AG09309 (cell line): ENCODE measurements at regions not wholly inside any gene's neighbourhood (a gene's known extent, or its start where the extent isn't known, plus 50 kb on each side); places are given as distances from the start of the nearest gene placed in this dataset.

ENCODE experiments used
- DNase-seq: peaks from one replicate; pipeline ENCODE4 v3.0.0-alpha.2; 2010; ENCODE audit warnings: low read depth
- H3K4me3 ChIP-seq: 2 replicates; pipeline ENCODE4 v1.5.1; 2011; ENCODE audit warnings: mild to moderate bottlenecking, low read depth, low read length, moderate library complexity; ENCODE audit not compliant: control insufficient read depth
- CTCF ChIP-seq: IDR thresholded peaks from 2 replicates; pipeline ENCODE4 v1.5.1; 2011; ENCODE audit warnings: mild to moderate bottlenecking, low read depth, low read length, inconsistent platforms; ENCODE audit not compliant: insufficient read depth, control insufficient read depth; ENCODE audit errors: missing control alignments

- no peak for DNase-seq
- no peak overlapping the region for H3K4me3 ChIP-seq
- TF ChIP-seq CTCF, result no peak
Measured at GRCh38 chr20:24804481-24805206, 144.4 kb upstream of the CST7 start.

- H3K4me3 ChIP-seq, result no peak overlapping the region
- no peak for TF ChIP-seq CTCF
- DNase-seq, result no peak
Measured at GRCh38 chr20:24805456-24806238, 143.4 kb upstream of the CST7 start.

GRCh38 chr20:24806705-24807676, 142.1 kb upstream of the CST7 start:
- no peak overlapping the region for H3K4me3 ChIP-seq
- no peak for TF ChIP-seq CTCF
- no peak for DNase-seq

- DNase-seq, result no peak
- no peak overlapping the region for H3K4me3 ChIP-seq
- no peak for TF ChIP-seq CTCF
Measured at GRCh38 chr20:24808616-24809015, 140.5 kb upstream of the CST7 start.

GRCh38 chr20:24809606-24810005, 139.5 kb upstream of the CST7 start:
- H3K4me3 ChIP-seq, result no peak overlapping the region
- TF ChIP-seq CTCF, result no peak
- DNase-seq, result no peak
